ENCODE measurements at regions not wholly inside any gene's neighbourhood (a gene's known extent, or its start where the extent isn't known, plus 50 kb on each side); places are given as distances from the start of the nearest gene placed in this dataset.
A peak's percentile ranks its signal among the peaks of the same experiment; 100 is the strongest.

DNA sequence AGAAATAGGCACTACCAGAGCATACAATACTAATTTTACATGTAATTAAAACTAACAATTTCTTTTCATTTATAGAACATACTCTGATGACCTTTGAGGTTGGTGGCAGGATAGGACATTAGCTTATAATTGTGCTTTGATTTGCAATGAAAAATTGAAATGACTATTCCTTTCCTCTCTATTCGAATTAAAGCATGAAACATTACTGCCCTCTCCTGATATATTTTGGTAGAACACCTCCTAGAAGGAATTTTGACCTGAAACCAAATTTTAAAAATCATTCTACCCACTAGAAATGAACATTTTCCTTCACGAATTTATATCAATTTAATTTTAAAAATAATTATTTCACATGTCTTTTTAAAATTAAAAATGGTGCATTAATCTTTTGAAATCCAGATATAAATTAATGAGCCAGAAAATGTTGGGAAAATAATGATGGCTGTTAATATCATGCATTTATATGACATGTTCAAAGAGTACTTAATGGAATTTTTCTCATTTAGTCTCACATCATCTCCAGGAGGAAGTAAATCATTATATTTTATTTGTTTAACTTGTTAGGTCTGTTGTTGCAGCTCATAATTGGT, 556.3 kb upstream of the ARGLU1 start:
- TF ChIP-seq, protein P1, sequence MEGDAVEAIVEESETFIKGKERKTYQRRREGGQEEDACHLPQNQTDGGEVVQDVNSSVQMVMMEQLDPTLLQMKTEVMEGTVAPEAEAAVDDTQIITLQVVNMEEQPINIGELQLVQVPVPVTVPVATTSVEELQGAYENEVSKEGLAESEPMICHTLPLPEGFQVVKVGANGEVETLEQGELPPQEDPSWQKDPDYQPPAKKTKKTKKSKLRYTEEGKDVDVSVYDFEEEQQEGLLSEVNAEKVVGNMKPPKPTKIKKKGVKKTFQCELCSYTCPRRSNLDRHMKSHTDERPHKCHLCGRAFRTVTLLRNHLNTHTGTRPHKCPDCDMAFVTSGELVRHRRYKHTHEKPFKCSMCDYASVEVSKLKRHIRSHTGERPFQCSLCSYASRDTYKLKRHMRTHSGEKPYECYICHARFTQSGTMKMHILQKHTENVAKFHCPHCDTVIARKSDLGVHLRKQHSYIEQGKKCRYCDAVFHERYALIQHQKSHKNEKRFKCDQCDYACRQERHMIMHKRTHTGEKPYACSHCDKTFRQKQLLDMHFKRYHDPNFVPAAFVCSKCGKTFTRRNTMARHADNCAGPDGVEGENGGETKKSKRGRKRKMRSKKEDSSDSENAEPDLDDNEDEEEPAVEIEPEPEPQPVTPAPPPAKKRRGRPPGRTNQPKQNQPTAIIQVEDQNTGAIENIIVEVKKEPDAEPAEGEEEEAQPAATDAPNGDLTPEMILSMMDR (IDR thresholded peaks at IDR 0.05; ENCODE audit: poor library complexity) = peak; percentile 74
- no peak for TF ChIP-seq EZH2 (IDR thresholded peaks at IDR 0.05; ENCODE audit: borderline replicate concordance)
- no peak for TF ChIP-seq EZH2phosphoT487 (IDR thresholded peaks at IDR 0.05; ENCODE audit: low read depth, severe bottlenecking, unreplicated experiment)

Measured in hepatocyte (in vitro differentiated cells).